ENCODE measurements at regions not wholly inside any gene's neighbourhood (a gene's known extent, or its start where the extent isn't known, plus 50 kb on each side); places are given as distances from the start of the nearest gene placed in this dataset.

GRCh38 chr9:19988281-19988680 is 199.4 kb upstream of the SLC24A2 start:
- TF ChIP-seq USF1 (CRISPR knock-in tag; IDR thresholded peaks at IDR 0.05): no peak
- TF ChIP-seq ZSCAN18 (CRISPR knock-in tag; IDR thresholded peaks at IDR 0.05): no peak
- no peak for TF ChIP-seq CTCF (IDR thresholded peaks at IDR 0.05)
- TF ChIP-seq FOXP4 (CRISPR knock-in tag; IDR thresholded peaks at IDR 0.05): no peak
